ENCODE measurements at regions not wholly inside any gene's neighbourhood (a gene's known extent, or its start where the extent isn't known, plus 50 kb on each side); places are given as distances from the start of the nearest gene placed in this dataset.

- TF ChIP-seq CTCF (IDR thresholded peaks at IDR 0.05), result no peak
- TF ChIP-seq POLR2A (IDR thresholded peaks at IDR 0.05), result no peak
- no peak for TF ChIP-seq POLR2AphosphoS5 (IDR thresholded peaks at IDR 0.05; ENCODE audit: insufficient read depth in 1 of 2, low read depth in 1 of 2)
Observed at GRCh38 chr2:172658945-172659344, 76.7 kb upstream of the RAPGEF4 start.
